ENCODE measurements at regions not wholly inside any gene's neighbourhood (a gene's known extent, or its start where the extent isn't known, plus 50 kb on each side); places are given as distances from the start of the nearest gene placed in this dataset.

- no peak for DNase-seq (ENCODE audit: low read depth, low spot score)
Measured at GRCh38 chr3:56867671-56868070, 65.9 kb upstream of the ARHGEF3 start.

GRCh38 chr3:56864918-56865524, 63.3 kb upstream of the ARHGEF3 start:
- DNase-seq (ENCODE audit: low read depth, low spot score), result no peak

DNA sequence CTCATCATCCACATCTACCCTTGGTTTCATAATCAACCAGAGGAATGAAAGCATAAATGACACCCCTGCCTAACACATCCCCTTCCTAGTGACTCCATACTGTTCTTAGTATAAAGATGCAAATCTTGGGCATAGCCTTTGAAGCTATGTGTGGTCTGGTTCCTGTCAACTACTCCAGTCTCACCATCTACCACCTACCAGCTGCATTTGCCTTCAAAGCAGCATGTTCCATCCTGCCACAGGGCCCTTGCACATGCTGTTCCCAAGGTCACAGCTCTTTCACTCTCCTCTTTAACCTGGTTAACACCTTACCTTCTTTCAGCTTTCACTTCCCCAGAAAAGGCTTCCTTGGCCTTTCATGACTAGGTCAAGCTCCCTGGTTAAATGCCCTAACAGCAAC, 62.3 kb upstream of the ARHGEF3 start:
- no peak for DNase-seq (ENCODE audit: low read depth, low spot score)

- DNase-seq (ENCODE audit: low read depth, low spot score), result peak; percentile 93
Measured at GRCh38 chr3:56862352-56863062, 60.8 kb upstream of the ARHGEF3 start.

DNA sequence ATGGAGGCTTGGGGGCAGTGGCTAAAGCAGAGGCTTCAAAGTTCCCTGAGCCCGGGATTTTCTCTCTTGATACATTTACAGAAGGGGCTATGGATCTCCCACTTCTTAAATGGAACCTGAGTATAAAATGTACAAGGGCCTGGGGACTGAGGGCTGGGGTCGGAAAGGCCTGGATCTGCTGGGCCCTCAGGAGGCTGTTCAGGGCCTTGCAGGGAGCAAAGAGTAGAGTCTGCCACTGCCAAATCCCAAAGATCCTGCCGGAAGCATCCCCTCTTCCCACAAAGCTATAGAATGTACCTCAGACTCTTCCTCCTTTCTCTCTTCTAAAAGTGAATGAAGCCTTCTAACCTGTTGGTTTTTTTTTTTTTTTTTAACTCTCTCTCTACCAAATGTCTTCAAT, 59.8 kb upstream of the ARHGEF3 start:
- no peak for DNase-seq (ENCODE audit: low read depth, low spot score)

DNA sequence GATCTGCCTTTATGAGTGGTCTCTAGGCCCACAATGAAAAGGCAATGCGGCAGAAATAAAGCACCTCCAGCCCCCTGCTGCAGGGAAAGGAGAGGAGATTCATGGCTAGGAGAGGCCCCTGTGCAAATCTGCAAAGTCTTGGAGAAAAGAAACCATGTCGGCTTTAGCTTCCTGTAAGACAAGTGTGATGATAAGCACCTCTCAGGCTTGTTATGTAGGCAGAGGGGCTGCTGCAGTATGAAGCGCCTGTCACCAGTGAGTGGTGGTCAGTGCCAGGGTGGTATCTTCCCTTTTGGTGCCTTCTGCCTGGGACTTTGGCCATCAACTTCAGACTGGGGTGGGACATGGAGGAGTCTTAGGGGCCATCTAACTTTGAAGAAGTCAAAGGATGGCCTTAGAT, 59.2 kb upstream of the ARHGEF3 start:
- DNase-seq (ENCODE audit: low read depth, low spot score), result no peak

DNA sequence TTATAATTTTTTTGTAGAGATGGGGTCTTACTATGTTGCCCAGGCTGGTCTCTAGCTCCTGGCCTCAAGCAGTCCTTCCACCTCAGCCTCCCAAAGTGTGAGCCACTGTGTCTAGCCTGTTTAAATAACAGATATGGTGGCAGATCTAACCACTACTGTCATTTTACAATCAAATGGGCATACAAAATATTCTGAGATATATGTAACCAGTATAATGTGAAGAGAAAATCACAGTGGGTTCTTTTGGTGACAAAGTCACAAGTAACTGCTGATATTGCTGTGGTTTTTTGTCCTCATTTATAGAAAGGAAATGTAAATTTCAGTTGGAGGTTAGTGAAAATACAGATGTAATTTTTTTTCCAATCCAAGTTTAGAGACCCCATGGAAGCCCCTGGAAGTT, 58.6 kb upstream of the ARHGEF3 start:
- no peak for DNase-seq (ENCODE audit: low read depth, low spot score)

- no peak for DNase-seq (ENCODE audit: low read depth, low spot score)
Measured at GRCh38 chr3:56858331-56858730, 56.6 kb upstream of the ARHGEF3 start.

- no peak for DNase-seq (ENCODE audit: low read depth, low spot score)
Measured at GRCh38 chr3:56857178-56857577, 55.4 kb upstream of the ARHGEF3 start.

DNA sequence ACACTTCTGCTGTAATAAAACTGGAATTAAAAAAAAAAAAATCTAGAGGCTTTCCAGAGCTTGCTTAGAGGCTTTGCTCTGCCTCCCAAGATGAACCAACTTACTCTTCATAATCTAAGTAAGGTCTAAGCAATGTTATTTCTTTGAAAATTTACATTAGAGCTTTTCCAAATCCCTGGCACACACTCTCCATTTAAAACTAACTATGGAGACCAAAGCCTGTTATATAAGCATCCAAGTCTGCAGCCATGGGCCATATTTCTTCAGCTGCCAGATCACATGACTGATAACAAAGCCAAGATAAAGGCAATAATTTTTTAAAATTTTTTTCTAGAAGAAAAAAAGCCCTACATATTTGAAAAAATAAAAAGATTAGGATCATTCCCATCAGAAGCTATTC, 55.0 kb upstream of the ARHGEF3 start:
- DNase-seq (ENCODE audit: low read depth, low spot score), result no peak

DNA sequence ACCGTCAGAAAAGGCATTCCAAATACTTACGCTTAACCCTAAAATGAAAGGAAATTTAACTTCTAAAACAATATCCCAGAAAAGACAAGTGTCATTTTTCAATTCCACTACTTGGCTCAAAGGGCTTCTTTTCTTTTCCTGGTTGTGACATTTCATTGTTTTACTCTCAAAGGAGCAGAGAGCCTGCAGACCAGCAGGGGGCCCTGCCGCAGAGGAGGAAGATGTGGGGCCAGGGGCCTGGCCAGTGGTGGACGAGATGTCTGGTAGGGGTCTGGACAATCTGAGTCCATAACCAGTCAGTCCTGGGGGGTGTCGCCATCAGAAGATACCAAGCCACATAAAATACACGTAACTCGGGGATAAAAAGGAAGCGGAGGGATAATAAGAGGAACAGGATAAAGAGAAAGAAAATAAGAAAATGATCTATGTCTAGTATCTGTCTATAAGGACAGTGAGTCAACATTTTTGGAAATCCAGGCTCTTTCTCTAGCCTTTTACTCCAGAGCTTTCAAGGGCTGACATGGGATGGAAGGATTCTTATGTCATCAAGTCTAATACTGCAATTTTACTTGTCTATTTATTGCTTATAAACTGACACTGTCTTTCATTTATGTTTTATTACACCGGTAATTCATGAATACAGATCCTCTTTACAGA, 54.2 kb upstream of the ARHGEF3 start:
- DNase-seq (ENCODE audit: low read depth, low spot score), result no peak

GRCh38 chr3:56854856-56855611, 53.3 kb upstream of the ARHGEF3 start:
- DNase-seq (ENCODE audit: low read depth, low spot score), result no peak

DNA sequence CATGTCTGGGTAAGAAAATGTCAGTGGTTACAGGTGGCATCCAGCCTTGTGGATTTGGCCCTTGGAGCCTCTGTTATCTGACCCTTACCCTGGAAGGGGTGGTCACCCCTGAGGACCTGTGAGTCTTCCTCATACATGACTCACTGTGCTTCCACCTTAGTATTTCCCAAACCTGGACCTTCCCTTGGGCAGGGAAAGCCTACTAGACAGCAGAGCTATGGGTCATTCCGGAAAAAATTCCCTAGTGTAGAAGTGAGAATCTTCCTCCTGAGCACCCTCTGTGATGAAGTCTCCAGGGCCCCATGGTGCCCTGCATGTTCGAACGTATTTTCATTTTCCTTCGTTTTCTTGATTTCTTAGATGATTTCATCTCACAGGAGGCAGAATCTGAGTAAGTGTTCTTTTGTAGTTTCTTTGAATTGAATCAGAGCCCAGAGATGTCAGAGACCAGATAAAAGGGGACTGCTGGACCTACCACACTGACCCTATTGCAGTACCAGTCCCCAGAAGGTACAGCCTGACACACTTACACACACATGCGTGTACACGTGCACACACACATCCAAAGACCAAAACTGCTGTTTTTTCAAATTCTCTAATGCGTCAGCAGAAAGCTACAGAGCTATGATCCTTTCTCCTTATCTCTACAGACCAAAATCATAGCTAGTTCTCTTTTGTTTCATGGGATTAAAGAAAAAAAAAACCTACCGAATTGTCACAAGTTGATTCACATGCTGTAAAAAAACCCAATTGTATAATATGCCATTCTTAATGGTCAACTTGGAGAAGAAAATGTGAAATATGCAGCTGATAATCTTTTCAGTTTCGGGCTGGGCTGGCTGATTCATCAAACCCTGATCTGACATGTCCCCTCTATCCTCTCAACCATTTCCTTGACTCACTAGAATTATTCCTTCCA, 50.5 kb upstream of the ARHGEF3 start:
- DNase-seq (ENCODE audit: low read depth, low spot score), result peak; percentile 75
